ENCODE measurements at regions not wholly inside any gene's neighbourhood (a gene's known extent, or its start where the extent isn't known, plus 50 kb on each side); places are given as distances from the start of the nearest gene placed in this dataset.

DNA sequence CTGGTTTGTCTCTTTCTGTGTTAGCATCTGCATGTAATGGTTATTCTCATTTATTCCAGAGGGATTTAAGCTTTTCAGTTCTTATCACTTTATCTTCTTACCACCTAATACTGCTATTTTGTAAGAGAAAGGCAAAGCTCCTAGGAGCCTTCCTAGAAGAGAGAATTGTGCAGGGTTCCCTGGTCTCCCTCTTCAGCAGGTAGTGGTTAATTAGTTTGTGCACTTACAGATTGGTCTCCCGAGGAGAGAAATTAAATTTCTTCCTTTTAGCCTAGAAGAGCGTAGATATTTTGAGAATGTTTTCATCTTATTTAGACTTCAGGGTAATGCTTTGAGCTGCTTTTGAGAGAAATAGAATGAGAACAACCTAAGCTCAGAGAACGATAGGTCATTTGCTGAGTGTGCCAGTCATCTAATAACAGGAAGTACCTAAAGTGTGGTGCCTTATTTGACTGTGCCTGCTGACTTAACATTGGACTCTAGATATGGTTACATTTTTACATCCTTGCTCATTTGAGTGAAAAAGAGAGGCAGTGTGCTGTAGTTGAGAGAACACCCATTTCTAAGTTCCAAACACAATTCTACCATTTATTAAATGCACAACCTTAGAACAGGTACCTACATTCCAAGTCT is 651.4 kb downstream of the STK39 start:
- Mint-ChIP-seq H3K4me3 (peak overlapping the region; percentile 23), H3K4me1 (peaks cover 0 to 5% of the 10 kb centered on the region in 2 donors), H3K9me3 (peaks cover 0 to 6% of the 10 kb centered on the region in 2 donors), H3K36me3 (no peaks in the 10 kb centered on the region), H3K27me3 (ENCODE audit: low read depth in 2 of 2) (no peaks in the 10 kb centered on the region), H3K27ac (no peak overlapping the region)
- TF ChIP-seq, protein P1, sequence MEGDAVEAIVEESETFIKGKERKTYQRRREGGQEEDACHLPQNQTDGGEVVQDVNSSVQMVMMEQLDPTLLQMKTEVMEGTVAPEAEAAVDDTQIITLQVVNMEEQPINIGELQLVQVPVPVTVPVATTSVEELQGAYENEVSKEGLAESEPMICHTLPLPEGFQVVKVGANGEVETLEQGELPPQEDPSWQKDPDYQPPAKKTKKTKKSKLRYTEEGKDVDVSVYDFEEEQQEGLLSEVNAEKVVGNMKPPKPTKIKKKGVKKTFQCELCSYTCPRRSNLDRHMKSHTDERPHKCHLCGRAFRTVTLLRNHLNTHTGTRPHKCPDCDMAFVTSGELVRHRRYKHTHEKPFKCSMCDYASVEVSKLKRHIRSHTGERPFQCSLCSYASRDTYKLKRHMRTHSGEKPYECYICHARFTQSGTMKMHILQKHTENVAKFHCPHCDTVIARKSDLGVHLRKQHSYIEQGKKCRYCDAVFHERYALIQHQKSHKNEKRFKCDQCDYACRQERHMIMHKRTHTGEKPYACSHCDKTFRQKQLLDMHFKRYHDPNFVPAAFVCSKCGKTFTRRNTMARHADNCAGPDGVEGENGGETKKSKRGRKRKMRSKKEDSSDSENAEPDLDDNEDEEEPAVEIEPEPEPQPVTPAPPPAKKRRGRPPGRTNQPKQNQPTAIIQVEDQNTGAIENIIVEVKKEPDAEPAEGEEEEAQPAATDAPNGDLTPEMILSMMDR (IDR thresholded peaks at IDR 0.05) = no peak
- no peak overlapping the region for H3K27ac ChIP-seq (ENCODE audit: low read length)
- WGBS (ENCODE audit: insufficient coverage) = 19% methylated on average over 3 of the region's 3 CpGs
- ATAC-seq (no peak), DNase-seq (no peak)
- no peak overlapping the region for H3K4me3 ChIP-seq (ENCODE audit: low read length)
- no peaks in the 10 kb centered on the region for H3K9me3 ChIP-seq (ENCODE audit: control insufficient read depth, insufficient read depth, low read length)
- H3K36me3 ChIP-seq (ENCODE audit: control insufficient read depth, insufficient read depth, low read length) = no peaks in the 10 kb centered on the region
- H3K4me1 ChIP-seq (ENCODE audit: control insufficient read depth, insufficient read depth, low read length) = no peaks in the 10 kb centered on the region
- intact Hi-C loops (cut with micrococcal nuclease) = no loop called here
- H3K27me3 ChIP-seq (ENCODE audit: control insufficient read depth, insufficient read depth, low read length) = no peaks in the 10 kb centered on the region

GRCh38 chr2:167595021-167595420 is 652.4 kb downstream of the STK39 start:
- intact Hi-C loops (cut with micrococcal nuclease) = no loop called here
- WGBS (ENCODE audit: insufficient coverage) = 85% methylated on average over 3 of the region's 3 CpGs

DNA sequence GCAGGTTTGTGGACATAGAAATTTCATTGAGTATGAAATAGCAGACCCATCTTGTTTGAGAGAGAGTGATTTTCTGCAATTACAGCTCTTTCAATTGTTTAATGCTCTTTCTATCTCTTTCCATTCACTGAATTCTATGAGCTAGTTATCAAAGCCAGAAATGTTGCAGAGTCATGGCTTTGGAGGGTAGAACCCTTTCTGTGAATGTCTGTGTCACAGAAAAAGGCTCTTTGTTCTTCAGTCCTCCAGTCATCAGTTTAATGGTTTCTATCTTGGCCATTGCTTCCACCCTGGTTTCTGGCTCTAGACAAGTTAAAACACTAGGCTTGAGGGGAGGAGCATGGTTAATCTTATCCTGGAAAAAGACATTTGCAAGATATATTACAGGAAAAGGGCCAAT is 655.0 kb downstream of the STK39 start:
- ATAC-seq = no peak
- TF ChIP-seq, protein P1 (IDR thresholded peaks at IDR 0.05) = no peak
- H3K27ac Mint-ChIP-seq = no peak overlapping the region
- H3K36me3 Mint-ChIP-seq = no peaks in the 10 kb centered on the region
- H3K9me3 ChIP-seq (ENCODE audit: control insufficient read depth, insufficient read depth, low read length) = no peaks in the 10 kb centered on the region
- H3K36me3 ChIP-seq (ENCODE audit: control insufficient read depth, insufficient read depth, low read length) = no peaks in the 10 kb centered on the region
- no peaks in the 10 kb centered on the region for H3K27me3 ChIP-seq (ENCODE audit: control insufficient read depth, insufficient read depth, low read length)
- H3K4me1 ChIP-seq (ENCODE audit: control insufficient read depth, insufficient read depth, low read length) = no peaks in the 10 kb centered on the region
- no peak overlapping the region for H3K27ac ChIP-seq (ENCODE audit: low read length)
- H3K4me1 Mint-ChIP-seq = peaks cover 0 to 5% of the 10 kb centered on the region in 2 donors
- no peak for DNase-seq
- H3K27me3 Mint-ChIP-seq (ENCODE audit: low read depth in 2 of 2) = no peaks in the 10 kb centered on the region
- no peak overlapping the region for H3K4me3 Mint-ChIP-seq
- peaks cover 0 to 6% of the 10 kb centered on the region in 2 donors for H3K9me3 Mint-ChIP-seq
- intact Hi-C loops (cut with micrococcal nuclease) = no loop called here
- no peak overlapping the region for H3K4me3 ChIP-seq (ENCODE audit: low read length)

More at GRCh38 chr2:167595021-167595420, 652.4 kb downstream of the STK39 start:
- Mint-ChIP-seq H3K9me3 (peaks cover 0 to 6% of the 10 kb centered on the region in 2 donors), H3K4me1 (peaks cover 0 to 5% of the 10 kb centered on the region in 2 donors), H3K27ac (no peak overlapping the region), H3K4me3 (no peak overlapping the region), H3K36me3 (no peaks in the 10 kb centered on the region), H3K27me3 (ENCODE audit: low read depth in 2 of 2) (no peaks in the 10 kb centered on the region)
- H3K36me3 ChIP-seq (ENCODE audit: control insufficient read depth, insufficient read depth, low read length) = no peaks in the 10 kb centered on the region
- DNase-seq (no peak), ATAC-seq (no peak)
- TF ChIP-seq, protein P1 (IDR thresholded peaks at IDR 0.05) = no peak
- no peak overlapping the region for H3K27ac ChIP-seq (ENCODE audit: low read length)
- H3K4me3 ChIP-seq (ENCODE audit: low read length) = no peak overlapping the region
- H3K4me1 ChIP-seq (ENCODE audit: control insufficient read depth, insufficient read depth, low read length) = no peaks in the 10 kb centered on the region
- H3K27me3 ChIP-seq (ENCODE audit: control insufficient read depth, insufficient read depth, low read length) = no peaks in the 10 kb centered on the region
- no peaks in the 10 kb centered on the region for H3K9me3 ChIP-seq (ENCODE audit: control insufficient read depth, insufficient read depth, low read length)

DNA sequence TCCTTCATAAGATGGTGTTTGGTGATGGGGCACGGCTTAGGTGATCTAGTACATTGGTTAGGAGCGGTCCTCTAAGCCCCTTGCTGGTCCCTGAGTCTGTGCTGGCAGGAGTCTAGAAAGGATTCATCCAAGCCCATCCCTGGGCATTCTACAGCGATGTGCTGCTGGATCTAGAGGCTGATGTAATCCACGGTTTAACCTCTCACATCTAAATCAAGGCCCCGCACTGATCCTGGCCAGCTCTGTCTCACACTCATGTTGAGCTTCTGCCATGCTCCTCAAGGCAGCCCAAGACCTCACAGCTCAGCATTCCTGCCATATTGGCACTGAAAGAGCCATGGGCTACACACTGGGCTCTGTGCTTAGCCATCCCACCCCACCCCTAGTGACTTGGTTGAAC is 664.8 kb downstream of the STK39 start:
- no peaks in the 10 kb centered on the region for H3K9me3 Mint-ChIP-seq
- Histone ChIP-seq H3K27ac (ENCODE audit: low read length) (no peak overlapping the region), H3K4me1 (ENCODE audit: control insufficient read depth, insufficient read depth, low read length) (no peaks in the 10 kb centered on the region), H3K9me3 (ENCODE audit: control insufficient read depth, insufficient read depth, low read length) (peaks cover 2% of the 10 kb centered on the region), H3K4me3 (ENCODE audit: low read length) (no peak overlapping the region), H3K36me3 (ENCODE audit: control insufficient read depth, insufficient read depth, low read length) (no peaks in the 10 kb centered on the region), H3K27me3 (ENCODE audit: control insufficient read depth, insufficient read depth, low read length) (no peaks in the 10 kb centered on the region)
- DNase-seq (no peak), ATAC-seq (peak in 1 of 3 donors; percentile 7)
- 91% methylated on average over 5 of the region's 5 CpGs for WGBS (ENCODE audit: insufficient coverage)
- no peaks in the 10 kb centered on the region for H3K36me3 Mint-ChIP-seq
- no peaks in the 10 kb centered on the region for H3K4me1 Mint-ChIP-seq
- TF ChIP-seq, protein P1 (IDR thresholded peaks at IDR 0.05) = no peak
- H3K4me3 Mint-ChIP-seq = no peak overlapping the region
- no peaks in the 10 kb centered on the region for H3K27me3 Mint-ChIP-seq (ENCODE audit: low read depth in 2 of 2)
- intact Hi-C loops (cut with micrococcal nuclease) = no loop called here
- no peak overlapping the region for H3K27ac Mint-ChIP-seq
